Activated CD4-positive, alpha-beta T cell treated with anti-CD3 and anti-CD28 coated beads, Interleukin-2, amount 10 ng/mL, durations not matched to agents 7 days and 5 days (primary cell): ENCODE measurements at regions not wholly inside any gene's neighbourhood (a gene's known extent, or its start where the extent isn't known, plus 50 kb on each side); places are given as distances from the start of the nearest gene placed in this dataset.

Source experiments
- CTCF ChIA-PET: fragments of 350-600 bp; sonication (Branson Sonifier 250); formaldehyde crosslinking; loops from one replicate; lab custom pipeline; 2021; ENCODE audit warnings: antibody characterized with exemption; lab: Charles Lee
- POLR2A ChIA-PET: fragments of 350-600 bp; sonication (Branson Sonifier 250); formaldehyde crosslinking; loops from one replicate; lab custom pipeline; 2021; ENCODE audit warnings: antibody characterized with exemption; lab: Charles Lee
- DNase-seq: peaks from one replicate; pipeline ENCODE4 v3.0.0-alpha.2; 2020
- H3K27ac Mint-ChIP-seq: one replicate; pipeline ENCODE4 v1.8.0; 2021; ENCODE audit warnings: mild to moderate bottlenecking, moderate library complexity, mixed read lengths
- H3K27me3 Mint-ChIP-seq: one replicate; pipeline ENCODE4 v1.8.0; 2021; ENCODE audit warnings: mixed read lengths
- H3K36me3 Mint-ChIP-seq: one replicate; pipeline ENCODE4 v1.8.0; 2021; ENCODE audit warnings: low read depth, mixed read lengths
- H3K4me1 Mint-ChIP-seq: one replicate; pipeline ENCODE4 v1.8.0; 2021; ENCODE audit warnings: mixed read lengths
- H3K4me3 Mint-ChIP-seq: one replicate; pipeline ENCODE4 v1.8.0; 2021; ENCODE audit warnings: mild to moderate bottlenecking, moderate library complexity, mixed read lengths
- H3K9me3 Mint-ChIP-seq: one replicate; pipeline ENCODE4 v1.8.0; 2021; ENCODE audit warnings: mixed read lengths

GRCh38 chr18:78126106-78126505, 853.5 kb upstream of the SALL3 start:
- peaks cover 1% of the 10 kb centered on the region for H3K36me3 Mint-ChIP-seq
- CTCF ChIA-PET, result no interaction called here
- no peaks in the 10 kb centered on the region for H3K27me3 Mint-ChIP-seq
- DNase-seq, result no peak
- no peaks in the 10 kb centered on the region for H3K4me1 Mint-ChIP-seq
- H3K27ac Mint-ChIP-seq, result no peak overlapping the region
- H3K4me3 Mint-ChIP-seq, result no peak overlapping the region
- POLR2A ChIA-PET, result no interaction called here
- peaks cover 25% of the 10 kb centered on the region for H3K9me3 Mint-ChIP-seq

GRCh38 chr18:78126536-78126935, 853.1 kb upstream of the SALL3 start:
- ChIA-PET POLR2A (no interaction called here), CTCF (no interaction called here)
- peaks cover 25% of the 10 kb centered on the region for H3K9me3 Mint-ChIP-seq
- H3K4me3 Mint-ChIP-seq, result no peak overlapping the region
- H3K27me3 Mint-ChIP-seq, result no peaks in the 10 kb centered on the region
- no peak for DNase-seq
- H3K36me3 Mint-ChIP-seq, result peaks cover 1% of the 10 kb centered on the region
- H3K4me1 Mint-ChIP-seq, result no peaks in the 10 kb centered on the region
- H3K27ac Mint-ChIP-seq, result no peak overlapping the region

- peaks cover 25% of the 10 kb centered on the region for H3K9me3 Mint-ChIP-seq
- H3K36me3 Mint-ChIP-seq, result peaks cover 1% of the 10 kb centered on the region
- no peak for DNase-seq
- no peak overlapping the region for H3K4me3 Mint-ChIP-seq
- H3K27ac Mint-ChIP-seq, result no peak overlapping the region
- ChIA-PET POLR2A (no interaction called here), CTCF (no interaction called here)
- no peaks in the 10 kb centered on the region for H3K27me3 Mint-ChIP-seq
- H3K4me1 Mint-ChIP-seq, result no peaks in the 10 kb centered on the region
These were observed 852.6 kb upstream of the SALL3 start for GRCh38 chr18:78127041-78127440.

DNA sequence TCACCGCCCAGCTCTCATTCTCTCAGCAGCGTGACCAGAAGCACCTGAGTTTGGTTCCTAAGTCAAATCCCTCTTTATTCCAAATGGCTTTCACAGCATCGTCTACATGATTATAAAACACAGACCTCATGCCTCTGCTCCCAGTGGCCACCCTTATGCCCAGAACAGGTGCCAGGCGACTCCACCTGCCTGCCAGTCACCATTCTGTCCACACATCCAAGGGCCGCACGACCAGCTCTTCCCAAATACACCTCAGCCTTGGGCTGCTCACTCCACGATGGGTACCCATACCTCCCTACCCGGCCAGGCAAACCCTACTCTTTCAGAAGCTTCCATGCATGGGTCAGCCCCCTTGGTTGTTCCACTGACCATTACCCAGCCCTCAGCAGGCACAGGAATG, 851.6 kb upstream of the SALL3 start:
- CTCF ChIA-PET, result no interaction called here
- Mint-ChIP-seq H3K4me3 (no peak overlapping the region), H3K9me3 (peaks cover 25% of the 10 kb centered on the region), H3K27ac (no peak overlapping the region), H3K36me3 (peaks cover 1% of the 10 kb centered on the region), H3K4me1 (no peaks in the 10 kb centered on the region), H3K27me3 (no peaks in the 10 kb centered on the region)
- POLR2A ChIA-PET, result no interaction called here
- DNase-seq, result no peak

- peaks cover 1% of the 10 kb centered on the region for H3K36me3 Mint-ChIP-seq
- ChIA-PET CTCF (no interaction called here), POLR2A (no interaction called here)
- no peaks in the 10 kb centered on the region for H3K4me1 Mint-ChIP-seq
- H3K9me3 Mint-ChIP-seq, result peaks cover 25% of the 10 kb centered on the region
- H3K27me3 Mint-ChIP-seq, result no peaks in the 10 kb centered on the region
- H3K27ac Mint-ChIP-seq, result no peak overlapping the region
- DNase-seq, result no peak
- H3K4me3 Mint-ChIP-seq, result no peak overlapping the region
These were observed 850.4 kb upstream of the SALL3 start for GRCh38 chr18:78129260-78129659.

- Mint-ChIP-seq H3K4me1 (no peaks in the 10 kb centered on the region), H3K4me3 (no peak overlapping the region), H3K27me3 (no peaks in the 10 kb centered on the region), H3K9me3 (peaks cover 21% of the 10 kb centered on the region), H3K27ac (no peak overlapping the region), H3K36me3 (peaks cover 1% of the 10 kb centered on the region)
- DNase-seq, result no peak
- ChIA-PET CTCF (no interaction called here), POLR2A (no interaction called here)
These were observed 849.1 kb upstream of the SALL3 start for GRCh38 chr18:78130232-78131195.

DNA sequence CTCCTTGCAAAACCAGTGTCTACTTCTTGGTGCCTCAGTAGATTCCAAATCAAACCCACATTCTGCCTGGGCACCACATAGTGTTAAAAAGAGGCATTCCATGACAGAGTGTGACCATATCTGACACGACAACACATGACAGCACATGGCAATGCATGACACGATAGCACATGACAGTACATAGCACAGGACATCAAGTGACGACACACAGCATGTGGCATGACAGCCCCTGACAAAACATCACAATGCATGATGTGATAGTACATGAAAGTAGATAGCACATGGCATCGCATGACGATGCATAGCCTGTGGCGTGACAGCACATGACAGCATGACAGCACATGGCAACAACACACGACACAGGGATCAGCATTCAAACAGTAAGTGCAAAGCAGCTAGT, 845.9 kb upstream of the SALL3 start:
- no peaks in the 10 kb centered on the region for H3K9me3 Mint-ChIP-seq
- H3K36me3 Mint-ChIP-seq, result no peaks in the 10 kb centered on the region
- H3K4me1 Mint-ChIP-seq, result no peaks in the 10 kb centered on the region
- H3K27me3 Mint-ChIP-seq, result no peaks in the 10 kb centered on the region
- CTCF ChIA-PET, result no interaction called here
- POLR2A ChIA-PET, result no interaction called here
- no peak overlapping the region for H3K27ac Mint-ChIP-seq
- no peak for DNase-seq
- H3K4me3 Mint-ChIP-seq, result no peak overlapping the region

- Mint-ChIP-seq H3K36me3 (no peaks in the 10 kb centered on the region), H3K4me3 (no peak overlapping the region), H3K27me3 (no peaks in the 10 kb centered on the region), H3K4me1 (no peaks in the 10 kb centered on the region), H3K9me3 (no peaks in the 10 kb centered on the region), H3K27ac (no peak overlapping the region)
- DNase-seq, result no peak
- ChIA-PET POLR2A (no interaction called here), CTCF (no interaction called here)
These were observed 842.6 kb upstream of the SALL3 start for GRCh38 chr18:78136986-78137385.

- Mint-ChIP-seq H3K9me3 (no peaks in the 10 kb centered on the region), H3K27me3 (no peaks in the 10 kb centered on the region), H3K27ac (no peak overlapping the region), H3K4me3 (no peak overlapping the region), H3K4me1 (no peaks in the 10 kb centered on the region), H3K36me3 (no peaks in the 10 kb centered on the region)
- DNase-seq, result no peak
- ChIA-PET POLR2A (no interaction called here), CTCF (no interaction called here)
These were observed 840.6 kb upstream of the SALL3 start for GRCh38 chr18:78138983-78139496.

DNA sequence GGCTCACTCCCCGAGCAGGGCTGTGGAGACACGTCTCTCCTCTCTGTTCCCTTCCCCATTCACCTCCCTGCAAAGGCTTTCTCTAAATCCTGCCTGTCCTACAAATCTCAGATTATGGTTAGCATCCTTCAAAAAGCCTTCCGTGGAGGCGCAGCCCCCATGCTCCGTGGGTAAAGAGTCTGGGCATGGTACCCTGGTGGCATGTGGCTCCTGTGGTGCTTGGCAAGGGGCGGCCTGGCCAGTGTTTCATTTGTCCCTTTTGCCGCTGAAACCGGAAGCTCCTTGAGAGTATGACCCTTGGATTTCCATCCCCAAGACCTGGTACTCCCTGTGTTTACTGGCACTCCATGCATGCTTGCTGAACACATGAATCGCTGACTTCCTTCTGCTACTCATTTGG, 839.3 kb upstream of the SALL3 start:
- H3K4me1 Mint-ChIP-seq, result no peaks in the 10 kb centered on the region
- DNase-seq, result no peak
- no peaks in the 10 kb centered on the region for H3K9me3 Mint-ChIP-seq
- POLR2A ChIA-PET, result no interaction called here
- no peak overlapping the region for H3K4me3 Mint-ChIP-seq
- no peaks in the 10 kb centered on the region for H3K36me3 Mint-ChIP-seq
- CTCF ChIA-PET, result no interaction called here
- H3K27me3 Mint-ChIP-seq, result no peaks in the 10 kb centered on the region
- H3K27ac Mint-ChIP-seq, result no peak overlapping the region

- no peak for DNase-seq
- Mint-ChIP-seq H3K27me3 (no peaks in the 10 kb centered on the region), H3K9me3 (no peaks in the 10 kb centered on the region), H3K4me1 (no peaks in the 10 kb centered on the region), H3K4me3 (no peak overlapping the region), H3K36me3 (no peaks in the 10 kb centered on the region), H3K27ac (no peak overlapping the region)
- ChIA-PET POLR2A (no interaction called here), CTCF (no interaction called here)
These were observed 834.9 kb upstream of the SALL3 start for GRCh38 chr18:78144669-78145068.

DNA sequence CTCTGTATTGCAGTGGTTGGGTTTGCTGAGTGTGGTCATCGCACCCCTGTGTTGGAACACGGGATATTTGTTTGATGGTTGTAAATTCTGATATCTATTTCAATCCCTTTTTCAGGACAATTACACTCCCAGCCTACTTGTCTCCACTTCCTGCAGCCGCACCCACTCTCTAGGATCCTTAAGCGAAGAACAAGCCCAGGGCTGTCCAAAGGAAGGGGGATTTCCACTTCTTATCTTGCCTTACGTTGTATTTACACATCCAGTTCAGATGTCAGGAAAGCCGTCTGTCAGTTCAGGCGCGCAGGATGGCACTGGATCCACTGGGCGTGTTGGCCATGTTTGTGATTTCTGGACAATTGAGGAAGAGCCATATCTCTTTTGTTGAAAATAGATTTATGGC, 834.5 kb upstream of the SALL3 start:
- CTCF ChIA-PET, result no interaction called here
- no peak for DNase-seq
- Mint-ChIP-seq H3K9me3 (no peaks in the 10 kb centered on the region), H3K4me3 (no peak overlapping the region), H3K27me3 (no peaks in the 10 kb centered on the region), H3K4me1 (no peaks in the 10 kb centered on the region), H3K27ac (no peak overlapping the region), H3K36me3 (no peaks in the 10 kb centered on the region)
- POLR2A ChIA-PET, result no interaction called here

GRCh38 chr18:78146136-78147085, 833.2 kb upstream of the SALL3 start:
- no peaks in the 10 kb centered on the region for H3K36me3 Mint-ChIP-seq
- no peaks in the 10 kb centered on the region for H3K27me3 Mint-ChIP-seq
- H3K4me3 Mint-ChIP-seq, result no peak overlapping the region
- no peak for DNase-seq
- ChIA-PET POLR2A (no interaction called here), CTCF (no interaction called here)
- no peak overlapping the region for H3K27ac Mint-ChIP-seq
- no peaks in the 10 kb centered on the region for H3K4me1 Mint-ChIP-seq
- H3K9me3 Mint-ChIP-seq, result no peaks in the 10 kb centered on the region
